K562 (cell line): ENCODE measurements at regions not wholly inside any gene's neighbourhood (a gene's known extent, or its start where the extent isn't known, plus 50 kb on each side); places are given as distances from the start of the nearest gene placed in this dataset.
"Not testable (repeated sequence)": the region's sequence is repeated elsewhere in the genome, so short reads cannot be mapped to it uniquely, and the experiment has no call there.

Source experiments
- ATAC-seq: fragments of 200-7000 bp; cut with Tn5 transposase; 3 replicates; pipeline ENCODE4 v1.9.1; 2020; ENCODE audit warnings: moderate library complexity
- BruUV-seq: library from RNA; stranded (reverse); fragments of 400-500 nt; replicated peaks from 2 replicates; lab custom pipeline; 2021; lab: Mats Ljungman, UMichigan
- CTCF ChIA-PET: fragments of 300-600 bp; formaldehyde crosslinking; extraction: SDS; loops from one replicate; lab custom pipeline; 2021; ENCODE audit warnings: low intra/inter-chr PET ratio; lab: Yijun Ruan, JAX
- POLR2A ChIA-PET: fragments of 300-600, 350-650 bp; sonication (Branson Sonifier 250); formaldehyde crosslinking; extraction: SDS; loops from one replicate; lab custom pipeline; 2021; ENCODE audit warnings: antibody characterized with exemption, inconsistent platforms; lab: Yijun Ruan, JAX
- DNase-seq, 4 experiments: peaks; one replicate each; pipeline versions ENCODE4 v3.0.0 to v3.0.0-alpha.2; 2011 to 2018; ENCODE audit warnings: low spot score in 3 of 4, mixed read lengths in 3 of 4; ENCODE audit errors: extremely low read depth in 1 of 4
- FAIRE-seq: peaks from 2 replicates; lab custom pipeline; 2011; peaks lifted over from hg19 to GRCh38; lab: Jason Lieb, UNC
- H2AFZ ChIP-seq: 2 replicates; pipeline ENCODE4 v1.6.0; 2011; ENCODE audit warnings: low read depth, low read length, control low read depth, inconsistent platforms
- H3K27ac ChIP-seq: fragments of 200-600 bp; 3 replicates; pipeline ENCODE4 v1.8.0; 2011; ENCODE audit warnings: low read depth, mild to moderate bottlenecking, control low read depth, inconsistent platforms, low read length, moderate library complexity, mixed read lengths; ENCODE audit errors: extremely low read depth
- H3K27me3 ChIP-seq, 2 experiments: fragments of 300-600 bp in 1 of 2; 2 replicates in 1 of 2; 3 replicates in 1 of 2; pipeline versions ENCODE4 v1.6.0 to v1.8.0; 2011; ENCODE audit warnings: inconsistent platforms in 2 of 2, low read length in 2 of 2, mild to moderate bottlenecking in 1 of 2, mixed read lengths in 1 of 2, moderate library complexity in 1 of 2; ENCODE audit not compliant: control insufficient read depth in 2 of 2, insufficient read depth in 2 of 2
- H3K36me3 ChIP-seq: fragments of 300-600 bp; 3 replicates; pipeline ENCODE4 v1.8.0; 2011; ENCODE audit warnings: mild to moderate bottlenecking, low read length, inconsistent platforms; ENCODE audit not compliant: control insufficient read depth, insufficient read depth
- H3K4me1 ChIP-seq, 2 experiments: fragments of 200-600 bp in 1 of 2; replicated peaks in 1 of 2; 2 replicates in 1 of 2; 3 replicates in 1 of 2; pipeline versions ENCODE4 v1.5.1 to v1.8.0; 2011; ENCODE audit warnings: inconsistent platforms in 2 of 2, low read length in 2 of 2, mild to moderate bottlenecking in 1 of 2, mixed read lengths in 1 of 2, moderate library complexity in 1 of 2; ENCODE audit not compliant: control insufficient read depth in 2 of 2, insufficient read depth in 2 of 2
- H3K4me2 ChIP-seq: 2 replicates; pipeline ENCODE4 v1.6.1; 2011; ENCODE audit warnings: low read length, control low read depth, inconsistent platforms, mixed read lengths; ENCODE audit not compliant: insufficient read depth
- H3K4me3 ChIP-seq: fragments of 200-600 bp; sonication (generic), shearing (Covaris generic); 2 replicates; pipeline ENCODE4 v1.5.1; 2016; ENCODE audit warnings: control low read depth, inconsistent platforms
- H3K79me2 ChIP-seq: fragments of 200-600 bp; 3 replicates; pipeline ENCODE4 v1.8.0; 2011; ENCODE audit warnings: low read length, inconsistent platforms; ENCODE audit not compliant: control insufficient read depth, insufficient read depth
- H3K9ac ChIP-seq, 2 experiments: 2 replicates each; pipeline versions ENCODE4 v1.6.0 to v1.6.1; 2011; ENCODE audit warnings: low read depth in 2 of 2, low read length in 2 of 2, control low read depth in 1 of 2, inconsistent platforms in 1 of 2, mild to moderate bottlenecking in 1 of 2, mixed read lengths in 1 of 2; ENCODE audit not compliant: insufficient read depth in 1 of 2
- H3K9me1 ChIP-seq: one replicate; pipeline ENCODE4 v1.6.0; 2011; ENCODE audit warnings: inconsistent platforms, mild to moderate bottlenecking, low read length, moderate library complexity; ENCODE audit not compliant: control insufficient read depth, insufficient read depth
- H3K9me3 ChIP-seq: replicated peaks from 2 replicates; pipeline ENCODE4 v1.5.1; 2011; ENCODE audit warnings: low read depth, low read length, inconsistent platforms; ENCODE audit not compliant: control insufficient read depth, insufficient read depth
- H4K20me1 ChIP-seq: replicated peaks from 2 replicates; pipeline ENCODE4 v1.6.1; 2011; ENCODE audit warnings: low read length, inconsistent platforms, mixed read lengths; ENCODE audit not compliant: control insufficient read depth, insufficient read depth
- ATF6 ChIP-seq: sonication (generic); formaldehyde crosslinking; IDR thresholded peaks from 2 replicates; pipeline ENCODE4 v1.4.0; 2020; ENCODE audit warnings: mild to moderate bottlenecking, missing genetic modification reagents
- CBX1 ChIP-seq: sonication (generic); IDR thresholded peaks from 2 replicates; pipeline ENCODE4 v1.6.1; 2016; ENCODE audit warnings: antibody characterized with exemption, low read depth, mild to moderate bottlenecking
- ESRRA ChIP-seq: fragments of 450-650 bp; IDR thresholded peaks from 2 replicates; pipeline ENCODE4 v1.6.1; 2014; ENCODE audit warnings: low read depth, mild to moderate bottlenecking, moderate library complexity, borderline replicate concordance
- FOXP1 ChIP-seq: sonication (generic); formaldehyde crosslinking; IDR thresholded peaks from 2 replicates; pipeline ENCODE4 v1.8.0; 2022; ENCODE audit warnings: mild to moderate bottlenecking, missing genetic modification reagents
- GATAD2A ChIP-seq: fragments of 450-650 bp; IDR thresholded peaks from 2 replicates; pipeline ENCODE4 v1.6.1; 2017
- MYC ChIP-seq, 2 experiments: fragments of 250-450 bp in 1 of 2; sonication (Bioruptor Pico) in 1 of 2; IDR thresholded peaks; 2 replicates each; pipeline versions ENCODE4 v1.5.1 to v1.6.1; 2012 to 2021; ENCODE audit warnings: low read depth in 2 of 2, borderline replicate concordance in 1 of 2, improper control_type of control experiment in 1 of 2, low read length in 1 of 2, mild to moderate bottlenecking in 1 of 2, moderate library complexity in 1 of 2
- NFIC ChIP-seq: fragments of 450-650 bp; IDR thresholded peaks from 2 replicates; pipeline ENCODE4 v1.6.1; 2017; ENCODE audit warnings: mild to moderate bottlenecking, inconsistent platforms
- XRCC4 ChIP-seq: IDR thresholded peaks from one replicate; pipeline ENCODE4 v1.6.1; 2011; ENCODE audit not compliant: insufficient read depth, insufficient read length; ENCODE audit errors: extremely low read depth
- WGBS: fragments of 100-300 bp; shearing (Covaris generic); methylation state at CpG from one replicate; pipeline ENCODE4 v1.1.6; 2016; ENCODE audit warnings: low coverage, mixed read lengths; ENCODE audit not compliant: insufficient coverage; ENCODE audit errors: missing lambda C conversion rate; 5-methylcytosine and 5-hydroxymethylcytosine counted together
- in situ Hi-C: fragments of 300-500 bp; cut with MboI; formaldehyde crosslinking; loops from 4 replicates; pipeline ENCODE4 v1.15.0; 2018; ENCODE audit warnings: inconsistent platforms, mixed read lengths
- intact Hi-C: fragments of 100-400 bp; cut with micrococcal nuclease; formaldehyde crosslinking; loops from 2 replicates; pipeline ENCODE4 v1.14.2; 2022

GRCh38 chr9:25102204-25102603 is 556.5 kb upstream of the IZUMO3 start:
- in situ Hi-C loops, H3K9ac ChIP-seq, H3K4me1 ChIP-seq, BruUV-seq, FAIRE-seq, intact Hi-C loops, DNase-seq, H3K27ac ChIP-seq, ATAC-seq, H3K36me3 ChIP-seq, CTCF ChIA-PET, H3K4me3 ChIP-seq, H3K27me3 ChIP-seq, POLR2A ChIA-PET, H3K79me2 ChIP-seq, H3K9me3 ChIP-seq, H4K20me1 ChIP-seq, H3K9me1 ChIP-seq, H2AFZ ChIP-seq, H3K4me2 ChIP-seq: not testable (repeated sequence)
- WGBS, result no CpG with 5 or more reads among the region's 8 CpGs

- H3K9ac ChIP-seq, result no peak overlapping the region
- H3K27me3 ChIP-seq, result no peaks in the 10 kb centered on the region
- TF ChIP-seq GATAD2A (no peak), FOXP1 (CRISPR knock-in tag) (no peak), MYC (IDR thresholded peaks at IDR 0.05; ENCODE audit: low read depth, low read length) (no peak), MYC (CRISPR knock-in tag; IDR thresholded peaks at IDR 0.05; ENCODE audit: borderline replicate concordance, low read depth) (no peak), CBX1 (no peak), NFIC (no peak), ESRRA (no peak), XRCC4 (no peak), ATF6 (CRISPR knock-in tag) (no peak)
- ChIA-PET POLR2A (no interaction called here), CTCF (no interaction called here)
- no peaks in the 10 kb centered on the region for H3K4me1 ChIP-seq
- H3K27ac ChIP-seq, result no peak overlapping the region
- WGBS, result no CpG with 5 or more reads among the region's 3 CpGs
- H3K4me3 ChIP-seq, result no peak overlapping the region
- ATAC-seq, result no peak
- no peaks in the 10 kb centered on the region for H3K9me1 ChIP-seq
- H4K20me1 ChIP-seq, result no peaks in the 10 kb centered on the region
- no peaks in the 10 kb centered on the region for H3K9me3 ChIP-seq
- no peak overlapping the region for H2AFZ ChIP-seq
- in situ Hi-C loops, result no loop called here
- no peak for DNase-seq
- no peak for FAIRE-seq
- no peaks in the 10 kb centered on the region for H3K36me3 ChIP-seq
- no TSS peak for BruUV-seq
- no peak overlapping the region for H3K4me2 ChIP-seq
- H3K79me2 ChIP-seq, result no peaks in the 10 kb centered on the region
- intact Hi-C loops, result no loop called here
Observed at GRCh38 chr9:25094518-25094917, 548.8 kb upstream of the IZUMO3 start.
